Calu3 (cell line): ENCODE measurements at regions not wholly inside any gene's neighbourhood (a gene's known extent, or its start where the extent isn't known, plus 50 kb on each side); places are given as distances from the start of the nearest gene placed in this dataset.

ENCODE experiments used
- BruUV-seq: library from RNA; stranded (reverse); fragments of 400-500 nt; replicated peaks from 2 replicates; lab custom pipeline; 2021; lab: Mats Ljungman, UMichigan
- CTCF ChIA-PET: fragments of 300-600 bp; sonication (Branson Sonifier 250); formaldehyde crosslinking; loops from one replicate; lab custom pipeline; 2022; ENCODE audit warnings: antibody characterized with exemption; lab: Charles Lee
- DNase-seq: peaks from one replicate; pipeline ENCODE4 v3.0.0; 2022
- H3K27ac Mint-ChIP-seq: one replicate; pipeline ENCODE4 v1.8.0; 2022; ENCODE audit warnings: mixed read lengths; ENCODE audit not compliant: unreplicated experiment
- H3K27me3 Mint-ChIP-seq: one replicate; pipeline ENCODE4 v1.8.0; 2022; ENCODE audit warnings: mixed read lengths; ENCODE audit not compliant: unreplicated experiment
- H3K36me3 Mint-ChIP-seq: one replicate; pipeline ENCODE4 v1.8.0; 2022; ENCODE audit warnings: mild to moderate bottlenecking, moderate library complexity, mixed read lengths; ENCODE audit not compliant: insufficient read depth, unreplicated experiment
- H3K4me1 Mint-ChIP-seq: one replicate; pipeline ENCODE4 v1.8.0; 2022; ENCODE audit warnings: mild to moderate bottlenecking, low read depth, mixed read lengths; ENCODE audit not compliant: unreplicated experiment
- H3K4me3 Mint-ChIP-seq: one replicate; pipeline ENCODE4 v1.8.0; 2022; ENCODE audit warnings: mild to moderate bottlenecking, low read depth, moderate library complexity, mixed read lengths; ENCODE audit not compliant: unreplicated experiment
- H3K9me3 Mint-ChIP-seq: one replicate; pipeline ENCODE4 v1.8.0; 2022; ENCODE audit warnings: low read depth, mixed read lengths; ENCODE audit not compliant: unreplicated experiment
- CTCF ChIP-seq: fragments of 200-600 bp; IDR thresholded peaks from one replicate; pipeline ENCODE4 v1.8.0; 2022; ENCODE audit warnings: antibody characterized with exemption; ENCODE audit not compliant: unreplicated experiment
- intact Hi-C: fragments of 100-400 bp; cut with micrococcal nuclease; formaldehyde crosslinking; loops from one replicate; pipeline ENCODE4 v1.10.0; 2022; ENCODE audit not compliant: unreplicated experiment

- intact Hi-C loops, result loop anchor here (5.0 kb wide), 6 partner anchors 272 to 1257 kb away; partner anchors contain the start of gene HOXA3
- H3K4me1 Mint-ChIP-seq, result peaks cover 30% of the 10 kb centered on the region
- no peaks in the 10 kb centered on the region for H3K9me3 Mint-ChIP-seq
- H3K27me3 Mint-ChIP-seq, result peaks cover 21% of the 10 kb centered on the region
- BruUV-seq, result no TSS peak
- TF ChIP-seq CTCF, result peak; percentile 93
- H3K4me3 Mint-ChIP-seq, result peak overlapping the region; percentile 62
- H3K36me3 Mint-ChIP-seq, result peaks cover 5% of the 10 kb centered on the region
- CTCF ChIA-PET, result interaction anchor here (0.6 to 4.0 kb wide), 12 partner anchors 9 to 474 kb away, joined by 3 to 65 read pairs (median 4); no protein-coding TSS in a partner anchor
- H3K27ac Mint-ChIP-seq, result no peak overlapping the region
- peak; percentile 91 for DNase-seq
These were observed 256.9 kb upstream of the NFE2L3 start for GRCh38 chr7:25894902-25895791.

GRCh38 chr7:25895792-25896171 lies 256.2 kb upstream of the NFE2L3 start:
- peak overlapping the region; percentile 62 for H3K4me3 Mint-ChIP-seq
- H3K9me3 Mint-ChIP-seq, result no peaks in the 10 kb centered on the region
- H3K36me3 Mint-ChIP-seq, result peaks cover 5% of the 10 kb centered on the region
- DNase-seq, result no peak
- no peak for TF ChIP-seq CTCF
- H3K4me1 Mint-ChIP-seq, result peaks cover 30% of the 10 kb centered on the region
- peaks cover 16% of the 10 kb centered on the region for H3K27me3 Mint-ChIP-seq
- no TSS peak for BruUV-seq
- H3K27ac Mint-ChIP-seq, result no peak overlapping the region
- CTCF ChIA-PET, result interaction anchor here (1.0 to 4.0 kb wide), 7 partner anchors 10 to 474 kb away, joined by 3 to 65 read pairs (median 4); no protein-coding TSS in a partner anchor
- intact Hi-C loops, result no loop called here

- no peak for DNase-seq
- Mint-ChIP-seq H3K4me3 (no peak overlapping the region), H3K4me1 (peaks cover 30% of the 10 kb centered on the region), H3K27me3 (peaks cover 1% of the 10 kb centered on the region), H3K9me3 (no peaks in the 10 kb centered on the region), H3K36me3 (peaks cover 5% of the 10 kb centered on the region), H3K27ac (no peak overlapping the region)
- intact Hi-C loops, result no loop called here
- no peak for TF ChIP-seq CTCF
- no TSS peak for BruUV-seq
- CTCF ChIA-PET, result interaction anchor here (0.7 to 2.1 kb wide), 3 partner anchors 8 to 136 kb away, joined by 3 to 4 read pairs (median 3); no protein-coding TSS in a partner anchor
These were observed 254.7 kb upstream of the NFE2L3 start for GRCh38 chr7:25897261-25897782.

GRCh38 chr7:25900245-25900644 lies 251.8 kb upstream of the NFE2L3 start:
- BruUV-seq, result no TSS peak
- Mint-ChIP-seq H3K4me3 (no peak overlapping the region), H3K4me1 (peaks cover 4% of the 10 kb centered on the region), H3K27me3 (no peaks in the 10 kb centered on the region), H3K36me3 (no peaks in the 10 kb centered on the region), H3K9me3 (no peaks in the 10 kb centered on the region), H3K27ac (no peak overlapping the region)
- no peak for DNase-seq
- intact Hi-C loops, result no loop called here
- TF ChIP-seq CTCF, result no peak
- CTCF ChIA-PET, result interaction anchor here (1.7 kb wide), 1 partner anchor 470 kb away, joined by 3 read pairs; no protein-coding TSS in a partner anchor
